HG02840 (cell line): ENCODE measurements at regions not wholly inside any gene's neighbourhood (a gene's known extent, or its start where the extent isn't known, plus 50 kb on each side); places are given as distances from the start of the nearest gene placed in this dataset.

Experiments used
- ATAC-seq: cut with Tn5 transposase; IDR thresholded peaks from one replicate; pipeline ENCODE4 v1.9.1; 2021; ENCODE audit warnings: mild to moderate bottlenecking, moderate library complexity, moderate number of reproducible peaks; ENCODE audit not compliant: unreplicated experiment, low FRiP score

DNA sequence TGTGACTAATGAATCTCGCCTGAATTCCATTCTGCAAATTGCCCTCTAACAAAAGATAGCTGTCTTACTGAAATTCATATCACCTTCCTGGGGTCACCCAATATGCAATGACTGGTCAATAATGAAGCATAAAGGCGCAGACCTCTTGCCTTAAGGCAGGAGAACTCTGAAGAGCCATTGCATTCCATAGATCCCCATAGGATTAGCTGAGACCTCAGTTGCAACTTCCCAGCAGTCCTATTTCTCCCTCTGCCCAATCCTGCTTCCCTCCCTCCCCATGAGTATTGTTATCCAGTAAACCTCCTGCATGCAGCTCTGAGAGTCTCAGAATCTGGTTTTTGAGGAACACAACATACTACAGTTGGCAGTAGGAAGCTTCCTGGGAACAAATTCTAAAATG, 396.5 kb downstream of the DCAF12L2 start:
- ATAC-seq = no peak

GRCh38 chrX:125778261-125778660, 387.8 kb downstream of the DCAF12L2 start:
- no peak for ATAC-seq

DNA sequence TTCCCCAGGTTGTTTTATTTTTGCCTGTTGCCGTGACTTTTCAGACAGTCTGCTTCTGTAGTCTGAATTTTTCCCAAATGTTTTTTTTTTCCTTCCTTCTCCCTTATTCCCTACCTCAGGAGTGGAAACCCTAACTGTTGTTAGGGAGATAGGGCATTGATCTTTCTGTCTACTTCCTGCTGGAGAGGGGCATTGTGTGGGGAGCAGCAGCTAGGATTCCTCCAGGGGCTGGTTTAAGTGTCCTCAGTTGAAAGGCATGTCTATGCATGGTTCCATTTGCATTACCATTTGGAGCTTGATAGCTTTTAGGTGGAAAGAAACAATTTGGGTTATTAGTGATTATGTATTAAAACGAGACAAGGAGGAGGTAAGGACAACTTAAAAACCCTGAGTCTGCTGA, 383.9 kb downstream of the DCAF12L2 start:
- no peak for ATAC-seq

GRCh38 chrX:125786316-125786715, 379.8 kb downstream of the DCAF12L2 start:
- ATAC-seq = no peak

DNA sequence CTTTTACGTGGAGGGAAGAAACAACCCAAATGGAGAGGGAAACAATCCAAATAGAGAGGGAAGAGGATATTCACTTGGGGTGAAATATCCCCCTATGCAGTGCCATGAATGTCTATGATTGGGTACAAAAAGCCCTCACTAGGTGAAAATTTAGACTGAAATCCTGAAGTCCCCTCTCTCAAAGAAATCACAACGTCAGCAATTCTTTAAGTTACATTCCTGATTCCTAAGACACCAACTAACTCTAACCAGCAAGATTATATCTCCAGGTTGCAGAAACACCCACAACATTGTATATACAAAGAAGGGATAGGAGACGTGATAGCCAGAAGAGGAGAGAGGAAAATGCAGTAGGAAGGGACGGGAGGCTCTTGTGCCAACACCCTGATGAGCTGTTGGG, 374.3 kb downstream of the DCAF12L2 start:
- no peak for ATAC-seq

- no peak for ATAC-seq
Observed at GRCh38 chrX:125810856-125811255, 355.2 kb downstream of the DCAF12L2 start.

DNA sequence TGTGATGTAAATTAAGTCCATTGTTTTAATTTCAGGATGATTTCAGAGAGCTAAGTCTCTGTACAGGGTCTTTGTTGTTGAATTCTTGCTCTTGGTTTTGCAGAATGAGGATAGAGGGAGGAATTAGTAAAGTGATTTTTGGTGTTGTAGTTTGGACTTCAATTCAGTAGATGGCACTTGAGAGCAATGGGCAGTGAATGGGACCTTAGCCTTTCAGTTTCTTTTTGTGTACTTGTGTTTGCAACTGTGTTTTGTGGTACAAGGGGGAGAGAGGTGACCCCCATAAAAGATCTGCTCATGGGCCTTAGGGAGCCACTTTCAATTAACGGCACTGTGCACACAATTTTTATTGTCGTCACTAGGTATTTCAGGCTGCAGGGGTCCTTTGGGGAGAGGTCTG, 340.0 kb downstream of the DCAF12L2 start:
- ATAC-seq = no peak

GRCh38 chrX:125826774-125827451, 339.2 kb downstream of the DCAF12L2 start:
- no peak for ATAC-seq

GRCh38 chrX:125846271-125846670, 319.8 kb downstream of the DCAF12L2 start:
- ATAC-seq = no peak

DNA sequence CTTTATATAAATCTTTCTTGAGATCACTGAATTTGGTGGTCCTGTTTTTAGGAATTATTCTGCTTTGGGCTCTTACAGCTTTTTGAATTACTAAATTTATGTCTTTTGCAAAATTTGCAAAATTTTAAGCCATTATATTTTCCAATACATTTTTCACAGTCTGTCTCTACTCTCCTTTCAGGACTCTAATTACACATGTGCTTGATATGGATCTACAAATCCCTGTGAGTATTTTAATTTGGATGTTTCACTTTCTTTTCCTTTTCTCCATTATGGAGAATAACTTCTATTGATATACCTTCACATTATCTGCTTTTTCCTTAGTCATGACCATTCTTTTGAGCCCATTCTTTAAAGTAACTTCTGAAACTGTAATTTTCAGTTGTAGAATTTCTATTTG, 315.4 kb downstream of the DCAF12L2 start:
- ATAC-seq = no peak

DNA sequence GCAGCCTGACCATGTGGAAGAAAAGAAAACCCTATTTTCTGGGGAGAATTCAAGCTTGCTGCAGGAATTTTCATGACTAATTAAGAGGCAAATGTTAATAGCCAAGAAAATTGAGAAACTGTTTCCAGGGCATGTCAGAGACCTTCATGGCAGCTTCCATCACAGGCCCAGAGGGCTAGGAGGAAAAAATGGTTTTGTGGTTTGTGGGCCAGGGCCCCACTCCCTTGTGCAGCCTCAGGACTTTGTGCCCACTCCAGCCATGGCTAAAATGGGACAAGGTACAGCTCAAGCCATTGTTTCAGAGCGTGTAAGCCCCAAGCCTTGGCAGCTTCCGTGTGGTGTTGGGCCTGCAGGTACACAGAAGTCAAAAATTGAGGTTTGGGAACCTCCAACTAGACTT, 282.9 kb downstream of the DCAF12L2 start:
- ATAC-seq = no peak

GRCh38 chrX:125894947-125895346, 271.1 kb downstream of the DCAF12L2 start:
- ATAC-seq = no peak

DNA sequence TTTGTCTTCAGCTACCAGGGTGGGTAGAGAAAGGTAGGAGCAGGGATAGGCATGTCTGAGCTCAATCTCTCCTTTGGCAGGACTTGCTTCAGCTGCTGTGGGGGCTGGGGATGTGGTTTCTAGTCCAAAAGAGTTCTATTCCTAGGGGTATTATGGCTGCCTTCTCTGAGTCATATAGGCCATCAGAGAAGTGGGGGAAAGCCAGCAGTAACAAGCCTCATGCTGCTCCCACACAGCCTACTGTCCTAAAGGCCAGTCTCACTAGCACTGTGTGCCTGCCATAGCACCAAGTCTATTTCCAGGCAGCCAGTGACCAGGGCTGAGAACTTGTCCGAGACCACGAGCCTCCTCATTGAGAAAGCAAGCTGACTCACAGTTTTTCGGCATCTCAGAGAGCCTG, 270.6 kb downstream of the DCAF12L2 start:
- ATAC-seq = no peak

- no peak for ATAC-seq
Observed at GRCh38 chrX:125926295-125926694, 239.8 kb downstream of the DCAF12L2 start.

DNA sequence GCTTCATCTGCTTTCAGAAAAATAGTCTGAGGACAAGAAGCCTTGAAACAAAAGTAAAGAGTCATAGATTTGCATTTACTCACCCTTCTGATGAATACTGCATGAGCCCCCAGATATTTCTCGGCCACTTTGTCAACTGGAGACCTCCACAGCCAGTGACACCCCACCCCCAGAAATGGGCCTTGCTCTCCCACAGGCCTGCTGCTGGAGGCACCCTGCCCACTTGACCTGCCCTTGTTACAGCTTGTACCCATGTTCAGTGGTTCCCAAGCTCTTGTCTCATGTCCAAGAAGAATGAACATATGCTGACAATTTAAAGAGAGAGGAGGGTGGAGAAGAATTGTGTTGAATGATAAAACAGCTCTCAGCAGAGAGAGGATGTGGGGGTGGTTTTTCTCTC, 225.1 kb downstream of the DCAF12L2 start:
- no peak for ATAC-seq

GRCh38 chrX:125947501-125947900, 218.6 kb downstream of the DCAF12L2 start:
- ATAC-seq = no peak

GRCh38 chrX:125952973-125953372, 213.1 kb downstream of the DCAF12L2 start:
- ATAC-seq = no peak

GRCh38 chrX:125953814-125954213, 212.3 kb downstream of the DCAF12L2 start:
- ATAC-seq = no peak

DNA sequence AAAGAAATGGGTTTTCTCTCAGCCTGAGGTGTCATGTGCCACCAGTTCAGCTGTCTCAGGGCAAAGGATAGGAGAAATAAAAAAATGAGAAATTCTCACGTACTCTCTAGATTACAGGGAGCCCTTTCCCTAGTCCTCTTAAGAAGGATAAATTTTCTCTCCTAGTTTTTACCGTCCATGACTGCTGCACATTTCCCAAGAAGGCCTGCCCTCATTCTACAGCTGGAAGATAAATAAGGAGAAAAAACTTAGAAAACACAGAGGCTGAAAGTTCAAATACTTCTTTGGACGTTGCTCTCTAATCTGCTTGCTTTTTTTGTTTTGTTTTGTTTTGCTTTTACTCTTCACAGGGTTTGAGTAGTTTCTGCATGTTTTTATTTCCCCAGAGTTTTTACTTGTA, 211.9 kb downstream of the DCAF12L2 start:
- ATAC-seq = no peak

- no peak for ATAC-seq
Observed at GRCh38 chrX:125977851-125978250, 188.2 kb downstream of the DCAF12L2 start.

- no peak for ATAC-seq
Observed at GRCh38 chrX:125998432-125998831, 167.7 kb downstream of the DCAF12L2 start.

GRCh38 chrX:126027229-126027628, 138.9 kb downstream of the DCAF12L2 start:
- ATAC-seq = no peak

DNA sequence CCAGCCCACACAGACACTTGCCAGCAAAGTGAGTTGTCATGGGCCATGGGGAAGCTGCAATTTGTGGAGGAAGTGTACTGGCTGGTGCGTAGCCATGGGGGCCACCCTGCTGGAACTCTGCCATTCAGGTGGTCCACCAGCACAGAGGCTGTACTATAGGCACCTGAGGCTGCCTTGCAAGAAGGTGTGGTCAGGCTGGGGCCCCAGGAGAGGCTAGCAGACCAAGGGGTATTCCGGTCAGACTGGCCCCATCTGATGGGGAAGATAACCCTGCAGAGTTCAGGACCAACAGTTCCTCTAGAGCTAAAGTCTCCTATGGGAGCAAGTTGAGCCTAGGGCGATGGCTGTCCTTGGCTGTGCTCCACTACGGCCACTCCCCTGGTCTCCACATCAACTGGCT, 136.1 kb downstream of the DCAF12L2 start:
- no peak for ATAC-seq
